GM18909 (cell line): ENCODE measurements at regions not wholly inside any gene's neighbourhood (a gene's known extent, or its start where the extent isn't known, plus 50 kb on each side); places are given as distances from the start of the nearest gene placed in this dataset.

Experiments used
- ATAC-seq: cut with Tn5 transposase; IDR thresholded peaks from one replicate; pipeline ENCODE4 v1.9.1; 2021; ENCODE audit warnings: mild to moderate bottlenecking; ENCODE audit not compliant: unreplicated experiment, poor library complexity

DNA sequence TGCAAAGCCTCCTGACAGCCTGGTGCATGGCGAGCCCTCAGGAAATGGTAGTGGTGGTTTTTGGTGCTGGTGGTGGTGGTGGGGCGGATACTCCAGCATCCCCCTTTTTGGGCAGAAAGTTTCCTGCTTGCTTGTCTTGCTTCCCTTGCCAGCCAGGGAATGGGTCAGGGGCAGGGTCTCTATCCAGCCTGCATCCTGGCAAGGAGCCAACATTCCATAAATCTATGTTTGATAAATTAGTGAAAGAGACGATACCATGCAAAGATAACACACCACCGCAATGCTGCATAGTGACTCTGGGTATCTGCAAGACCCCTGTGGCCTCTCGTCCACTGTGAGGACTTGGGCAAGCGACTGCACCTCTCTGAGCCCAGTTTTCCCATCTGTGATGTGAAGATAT, 246.2 kb downstream of the LRFN2 start:
- no peak for ATAC-seq

DNA sequence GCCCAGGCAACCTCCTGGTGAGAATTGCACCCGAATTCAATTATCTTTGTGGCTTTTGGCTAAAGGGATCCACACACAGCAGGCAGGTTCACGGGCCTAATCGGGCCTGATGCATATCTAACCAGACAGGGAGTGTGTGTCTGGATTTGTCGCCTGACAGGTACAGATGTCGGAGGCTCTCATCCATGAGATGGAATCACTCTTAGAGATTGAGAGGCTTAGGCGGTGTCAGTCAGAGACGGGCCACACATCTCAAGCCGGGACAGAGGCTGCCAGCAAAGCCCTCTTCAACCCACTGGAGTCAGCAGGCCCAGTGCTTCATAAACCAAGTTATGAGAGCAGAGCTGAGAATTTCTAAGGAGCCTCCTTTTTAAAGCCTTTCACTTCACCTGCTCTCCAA, 247.0 kb downstream of the LRFN2 start:
- ATAC-seq = no peak

DNA sequence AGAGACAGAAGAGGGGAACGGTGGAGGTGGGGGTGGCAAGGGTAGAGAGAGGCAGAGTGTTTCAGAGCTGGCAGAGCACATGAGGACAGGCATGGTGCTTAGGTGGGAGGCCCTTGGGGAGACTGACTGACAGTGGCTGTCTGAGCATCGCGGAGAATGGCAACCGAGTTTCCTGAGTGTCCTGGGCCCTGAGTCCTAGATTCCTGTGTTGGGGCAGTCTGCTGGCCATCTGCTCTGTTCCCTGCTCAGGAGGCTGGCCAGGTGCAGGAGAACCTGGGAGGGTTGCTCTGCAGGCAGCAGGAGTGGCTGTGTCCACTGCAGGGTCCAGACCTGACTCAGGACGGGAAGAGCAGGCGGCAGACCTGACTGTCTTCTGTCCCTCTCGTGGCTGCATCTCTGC, 248.9 kb downstream of the LRFN2 start:
- ATAC-seq = no peak

DNA sequence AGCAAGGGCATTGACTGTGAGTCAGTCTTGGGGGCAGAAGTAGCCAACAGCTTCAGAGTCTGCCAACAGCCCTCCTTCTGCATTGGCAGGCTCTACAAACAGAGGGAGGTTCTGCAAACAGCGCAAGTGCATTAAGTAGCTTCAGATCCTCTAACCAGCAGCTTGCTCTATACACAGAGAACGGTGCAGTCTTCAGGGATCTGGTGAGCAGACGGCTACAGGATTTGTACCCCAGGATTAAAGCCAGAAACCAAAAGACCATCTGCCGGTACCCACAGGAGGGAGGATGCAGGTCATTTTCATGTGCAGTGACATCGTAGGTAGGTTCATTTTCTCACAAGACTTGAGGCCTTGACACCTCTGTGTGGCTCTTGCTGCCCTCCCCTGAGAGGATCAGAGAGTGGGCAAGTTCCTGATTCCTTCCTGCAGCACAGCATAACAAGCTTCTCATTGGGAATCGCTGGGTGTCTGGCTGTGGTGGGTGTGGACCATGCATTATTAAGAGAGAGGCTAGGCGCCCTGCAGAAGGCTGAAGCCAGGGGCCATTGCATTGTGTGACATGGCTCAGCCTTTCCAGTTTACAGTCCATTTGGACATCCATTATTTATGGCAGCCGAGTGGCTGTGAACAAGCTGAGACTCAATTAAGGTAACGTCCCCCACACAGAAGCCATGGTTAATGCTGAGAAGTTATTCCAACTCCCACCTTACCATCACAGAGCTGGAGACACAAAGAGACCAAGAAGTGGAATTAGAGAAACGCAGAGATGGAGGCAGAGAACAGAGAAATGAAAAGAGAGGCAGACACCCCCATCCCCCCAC, 250.0 kb downstream of the LRFN2 start:
- ATAC-seq = no peak

DNA sequence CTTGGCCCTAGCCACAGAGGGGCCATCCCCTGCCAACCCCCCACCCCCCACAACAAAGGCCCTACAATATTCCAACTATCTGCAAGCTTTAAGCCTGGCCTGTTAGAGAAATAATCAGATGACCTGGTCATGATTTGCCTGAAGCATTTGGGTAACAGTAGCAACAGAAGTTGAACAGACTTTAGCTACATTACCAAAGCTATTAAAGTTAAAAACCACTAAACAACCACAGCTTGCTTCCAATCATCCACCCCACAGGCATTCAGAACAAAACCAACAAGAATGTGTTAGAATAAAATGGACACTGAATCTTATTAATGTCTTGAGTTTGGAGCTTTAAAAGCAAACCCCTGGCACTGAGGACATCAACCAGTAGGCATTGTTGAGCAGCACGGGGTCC, 250.9 kb downstream of the LRFN2 start:
- ATAC-seq = no peak

DNA sequence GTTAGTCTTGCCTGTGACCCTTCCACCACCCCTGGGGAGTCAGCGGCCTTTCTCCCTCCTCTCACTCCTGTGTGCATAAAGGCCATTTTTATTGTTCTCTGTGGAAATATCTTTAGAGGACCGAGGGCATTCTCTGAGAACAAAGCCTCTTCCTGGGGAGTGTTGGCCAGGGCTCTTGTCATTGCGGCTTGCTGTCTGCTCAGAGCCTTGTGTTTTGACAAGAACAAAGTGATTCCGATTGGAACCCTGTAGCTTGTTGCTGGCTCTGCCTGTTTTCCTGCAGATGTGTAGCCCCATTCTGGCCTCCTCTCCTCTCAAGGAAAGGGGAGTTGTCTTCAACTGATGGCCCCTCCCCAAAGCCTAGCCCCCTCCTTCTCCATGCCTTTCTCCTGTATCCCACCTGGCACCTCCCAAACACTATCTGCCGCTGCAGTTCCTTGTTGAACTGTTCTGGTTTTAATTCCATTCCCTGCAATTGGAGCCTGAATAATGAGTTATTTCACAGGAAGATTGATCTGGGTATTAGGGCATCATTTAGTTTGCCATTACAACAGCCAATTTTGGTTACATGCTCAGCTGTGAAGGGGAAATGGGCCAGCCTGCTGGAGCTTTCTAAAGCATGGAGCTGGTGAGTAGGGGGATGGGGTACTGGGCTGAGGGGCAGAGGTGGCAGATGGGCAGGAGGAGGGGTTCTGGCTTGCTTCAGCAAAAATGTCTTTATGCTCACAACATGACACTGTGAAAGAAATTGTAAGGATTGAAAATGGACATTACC, 252.5 kb downstream of the LRFN2 start:
- ATAC-seq = no peak

DNA sequence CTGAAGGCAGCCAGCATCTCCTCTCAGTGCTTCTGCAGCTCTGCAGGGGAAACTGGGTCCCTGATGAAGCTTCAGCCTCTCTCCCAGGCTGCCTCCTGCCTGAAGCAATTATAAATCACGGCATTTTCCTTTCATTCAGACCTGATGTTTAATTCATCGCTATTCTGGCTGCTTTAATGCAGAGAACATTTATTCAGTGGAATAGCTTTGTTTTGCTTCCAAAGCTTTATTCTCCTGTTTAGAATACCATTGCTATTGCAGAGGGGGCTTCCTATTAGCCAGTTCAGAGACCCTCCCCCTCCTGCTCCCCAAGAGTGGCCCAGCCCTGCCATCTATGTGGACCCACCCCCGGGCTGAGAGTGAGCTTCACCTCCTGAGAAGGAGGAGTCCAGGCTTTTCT, 255.6 kb downstream of the LRFN2 start:
- ATAC-seq = no peak

DNA sequence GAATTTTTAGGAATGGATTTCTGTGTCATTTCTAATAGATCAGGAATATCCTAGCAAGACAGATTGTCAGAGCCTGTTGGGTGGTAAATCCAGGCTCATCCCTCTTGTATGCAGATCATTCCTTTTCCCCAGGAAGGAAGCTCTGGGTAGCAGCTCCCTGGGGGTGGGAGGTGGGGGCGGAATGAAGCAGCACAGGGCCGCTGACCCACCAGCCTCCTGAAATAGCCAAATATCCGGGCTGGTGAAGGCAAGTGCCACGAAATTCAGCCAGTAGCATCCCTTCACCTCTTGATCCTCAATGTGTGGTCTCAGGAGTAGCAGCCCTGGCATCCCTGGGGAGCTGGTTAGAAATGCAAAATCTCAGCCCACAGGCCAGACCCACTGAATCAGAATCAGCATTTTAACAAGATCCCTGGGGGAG, 256.9 kb downstream of the LRFN2 start:
- no peak for ATAC-seq

DNA sequence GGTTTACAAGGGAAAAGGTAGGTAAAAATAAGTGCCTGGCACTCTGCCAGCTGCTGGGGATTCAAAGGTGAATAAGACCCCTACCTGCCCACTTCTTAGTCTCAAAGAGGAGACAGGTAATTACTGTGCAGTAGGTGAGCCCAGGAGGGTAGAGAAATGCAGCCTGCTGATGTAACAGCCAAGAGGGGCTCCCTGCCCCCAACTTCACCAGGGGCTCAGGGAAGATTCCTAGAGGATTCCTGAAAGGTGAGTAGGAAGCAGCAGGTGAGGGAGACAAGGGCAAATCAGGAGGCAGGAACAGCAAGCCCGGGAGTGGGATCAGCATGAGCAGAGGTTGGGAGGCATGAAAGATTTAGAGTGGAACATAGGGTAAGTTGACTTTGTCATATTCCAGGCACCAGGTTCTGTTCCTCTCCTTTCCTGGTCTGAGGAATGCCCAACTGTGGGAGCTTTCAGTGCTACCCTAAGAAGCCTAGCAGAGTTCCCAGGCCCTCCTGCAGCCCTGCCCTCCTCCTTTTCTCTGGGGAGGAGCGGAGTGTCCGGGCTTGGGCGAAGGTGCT, 258.1 kb downstream of the LRFN2 start:
- ATAC-seq = no peak

DNA sequence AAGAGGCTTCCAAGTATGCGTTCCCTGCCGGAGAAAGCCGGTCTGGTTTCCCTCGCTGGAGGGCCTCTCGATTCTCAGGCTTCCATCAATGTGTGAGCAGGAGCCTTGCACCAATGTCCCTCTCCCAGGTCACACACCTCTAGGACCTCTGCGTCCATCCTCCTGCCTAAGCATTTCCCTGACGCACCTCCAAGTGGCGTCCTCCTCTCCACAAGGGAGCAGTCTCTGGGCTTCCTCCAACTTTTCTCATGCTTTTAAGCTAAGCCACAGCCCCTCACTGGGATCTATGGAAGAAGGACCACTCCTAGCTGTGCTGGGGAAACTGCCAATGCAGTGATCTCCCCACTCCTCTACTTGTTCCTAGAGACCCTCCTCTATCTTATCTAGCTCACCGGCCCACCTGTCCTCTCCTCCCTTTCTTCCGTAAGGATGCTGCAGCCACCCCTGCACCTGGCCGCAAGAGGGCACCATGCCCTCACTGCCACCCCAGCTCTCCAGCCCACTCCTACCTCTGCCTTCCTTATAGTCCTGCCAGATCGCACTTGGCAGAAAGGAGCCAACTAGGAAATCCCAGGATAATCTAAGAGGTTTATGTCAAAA, 258.7 kb downstream of the LRFN2 start:
- no peak for ATAC-seq

DNA sequence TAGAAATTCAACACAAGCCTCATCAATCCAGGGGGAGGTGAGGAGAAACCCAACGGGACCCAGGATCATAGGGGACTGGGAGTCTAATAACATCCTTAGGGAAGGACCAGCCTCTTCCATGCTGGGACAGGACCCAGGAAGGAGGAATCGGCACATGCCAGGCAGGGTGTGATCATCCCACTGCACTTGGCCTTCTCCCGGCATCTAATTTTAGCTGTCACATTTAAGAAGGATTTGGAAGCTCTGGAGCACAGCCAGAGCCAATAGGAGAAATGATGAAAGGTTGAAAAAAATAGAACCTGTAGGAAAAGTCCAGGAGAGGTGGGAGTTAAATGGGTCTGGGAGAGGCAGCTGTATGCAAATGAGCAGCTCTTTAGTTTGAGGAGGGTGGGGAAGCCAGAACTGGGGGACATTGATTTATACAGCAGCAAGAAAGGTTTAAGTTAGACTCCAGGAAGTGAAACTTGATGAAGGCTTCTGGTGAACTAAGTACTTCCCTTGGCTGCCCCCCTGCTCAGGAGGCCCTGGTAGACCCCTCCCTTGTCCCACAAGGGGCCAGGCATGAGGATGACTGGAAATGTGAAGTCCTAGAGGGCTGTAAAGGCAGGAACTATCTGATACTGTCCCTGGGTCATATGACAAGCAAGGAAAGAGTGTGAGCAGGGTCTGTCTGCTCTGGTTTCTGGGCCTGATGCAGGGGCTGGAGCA, 260.3 kb downstream of the LRFN2 start:
- no peak for ATAC-seq

DNA sequence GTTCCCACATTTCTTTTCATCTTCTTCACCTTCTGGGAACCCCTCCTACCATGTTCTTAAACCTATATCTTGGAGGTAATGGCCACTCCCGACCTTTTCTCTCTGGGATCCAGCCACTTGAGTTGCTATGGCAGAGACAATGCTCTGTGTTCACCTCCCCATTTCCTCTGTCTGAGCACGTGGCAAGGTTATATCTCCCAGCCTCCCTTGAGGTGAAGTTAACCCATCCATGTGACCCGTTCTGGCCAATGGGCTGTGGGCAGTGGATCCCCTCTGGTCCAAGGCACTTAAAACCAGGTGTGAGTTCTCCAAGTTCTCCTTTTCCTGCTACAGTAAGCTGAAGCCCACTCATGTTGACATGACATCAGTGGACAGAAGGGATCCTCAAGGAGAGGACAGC, 261.4 kb downstream of the LRFN2 start:
- ATAC-seq = no peak

DNA sequence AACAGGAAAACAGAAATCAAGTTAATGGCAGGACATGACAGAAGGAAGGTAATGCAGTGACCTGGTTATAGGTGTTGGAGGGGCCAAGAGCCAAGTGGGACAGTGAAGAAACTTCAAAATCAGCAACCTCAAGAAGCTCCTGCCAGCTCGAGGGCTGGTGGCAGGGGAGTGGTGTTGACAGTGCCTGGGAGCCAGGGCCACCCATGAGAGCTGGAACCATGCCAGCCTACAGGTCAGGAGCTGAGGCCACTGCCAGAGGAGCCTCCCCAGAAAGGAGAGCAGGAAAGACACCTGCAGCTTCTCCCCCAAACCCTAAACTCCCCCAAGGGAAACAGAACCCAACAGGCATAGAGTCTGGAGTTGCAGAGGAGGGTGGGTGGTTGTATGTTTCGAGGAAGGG, 262.1 kb downstream of the LRFN2 start:
- ATAC-seq = no peak

DNA sequence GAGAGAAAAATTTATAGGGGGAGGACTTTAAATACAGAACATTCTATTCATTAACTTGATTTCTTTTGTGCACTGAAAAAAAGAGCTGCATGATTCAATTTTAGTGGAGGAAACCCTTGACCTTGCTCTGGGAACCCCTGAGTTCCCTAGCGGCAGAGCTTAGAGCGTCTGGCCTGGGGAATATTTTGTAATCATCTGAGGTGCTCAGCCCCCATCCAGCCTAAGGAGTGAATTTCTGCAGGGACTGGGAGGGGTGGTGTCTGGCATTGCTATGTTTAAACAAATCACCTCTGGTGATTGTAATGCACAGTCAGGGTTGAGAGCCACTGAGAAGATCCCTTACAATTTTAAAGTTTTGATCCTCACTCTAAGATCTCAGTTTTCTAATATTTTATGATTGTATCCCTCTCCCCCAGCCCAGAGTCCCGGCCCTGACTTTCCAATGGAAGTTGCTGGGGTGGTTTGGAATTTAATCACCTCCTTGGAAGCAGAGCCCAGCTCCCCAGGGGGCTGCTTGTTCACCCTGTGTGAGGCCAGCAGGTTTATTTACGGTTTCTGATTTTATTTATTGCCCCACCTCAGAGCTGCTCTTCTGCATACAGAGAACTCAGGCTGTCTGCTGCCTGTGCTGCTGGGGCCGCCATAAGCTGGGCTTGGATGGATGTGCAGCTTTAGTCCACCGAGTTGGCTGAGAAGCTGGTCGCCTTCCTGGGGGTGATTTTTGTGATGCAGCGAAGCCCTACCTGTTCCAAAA, 263.1 kb downstream of the LRFN2 start:
- ATAC-seq = no peak

DNA sequence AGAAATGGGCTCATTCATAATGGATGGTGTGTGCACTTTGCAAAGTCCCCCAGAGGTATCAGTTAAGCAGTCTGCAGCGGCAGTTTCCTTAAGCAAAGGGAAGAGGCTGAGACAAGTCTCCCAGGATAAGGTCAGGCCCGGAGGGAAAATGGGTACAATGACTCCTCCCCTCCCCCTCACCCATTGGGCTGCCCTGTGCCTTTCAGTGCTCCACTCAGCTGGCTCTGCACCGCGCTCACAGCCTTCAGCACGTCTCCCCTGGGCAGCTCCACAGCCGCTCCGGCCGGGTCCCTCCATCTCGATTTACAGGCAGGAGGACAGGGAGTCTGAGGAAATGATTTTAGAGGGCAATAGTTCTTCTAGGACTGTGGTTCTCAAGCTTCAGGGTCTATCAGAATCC, 264.8 kb downstream of the LRFN2 start:
- ATAC-seq = no peak

DNA sequence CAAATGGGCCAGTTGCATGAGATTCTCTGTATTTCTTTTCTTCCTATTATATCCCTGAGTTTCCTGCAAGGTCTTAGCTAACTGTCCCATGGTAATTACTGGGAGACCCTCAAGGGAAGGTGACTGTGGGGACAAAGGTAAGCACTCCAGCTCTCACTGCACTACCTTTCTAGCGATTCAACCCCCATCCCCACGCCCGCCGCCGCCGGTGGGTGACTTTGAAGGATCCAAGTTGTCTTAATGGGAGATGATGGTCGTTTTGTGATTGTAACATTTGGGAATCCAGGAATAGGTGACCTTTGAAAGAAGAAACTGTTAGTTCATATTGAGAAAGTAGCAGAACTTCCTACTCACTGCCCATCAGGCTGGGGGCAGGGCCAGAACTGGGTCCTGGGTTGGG, 265.5 kb downstream of the LRFN2 start:
- no peak for ATAC-seq

DNA sequence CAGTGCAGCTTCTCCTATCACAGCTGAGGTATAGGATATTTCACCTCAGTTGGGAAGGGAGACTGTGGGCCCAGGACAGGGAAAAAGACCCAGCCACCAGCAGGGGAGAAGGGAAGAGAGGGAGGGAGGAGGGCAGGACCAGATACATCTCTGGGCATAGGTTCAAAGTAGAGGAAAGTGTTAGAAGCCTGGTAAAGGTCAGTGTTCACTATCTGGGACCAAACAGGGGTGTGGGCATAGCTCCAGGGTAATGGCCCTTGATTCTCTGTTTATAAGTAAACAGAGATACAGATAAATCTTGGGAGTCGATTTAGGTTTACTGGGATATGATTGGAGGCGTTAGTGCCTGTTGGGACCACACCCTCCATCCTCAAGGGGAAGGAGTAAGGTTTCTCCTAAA, 266.2 kb downstream of the LRFN2 start:
- ATAC-seq = no peak

DNA sequence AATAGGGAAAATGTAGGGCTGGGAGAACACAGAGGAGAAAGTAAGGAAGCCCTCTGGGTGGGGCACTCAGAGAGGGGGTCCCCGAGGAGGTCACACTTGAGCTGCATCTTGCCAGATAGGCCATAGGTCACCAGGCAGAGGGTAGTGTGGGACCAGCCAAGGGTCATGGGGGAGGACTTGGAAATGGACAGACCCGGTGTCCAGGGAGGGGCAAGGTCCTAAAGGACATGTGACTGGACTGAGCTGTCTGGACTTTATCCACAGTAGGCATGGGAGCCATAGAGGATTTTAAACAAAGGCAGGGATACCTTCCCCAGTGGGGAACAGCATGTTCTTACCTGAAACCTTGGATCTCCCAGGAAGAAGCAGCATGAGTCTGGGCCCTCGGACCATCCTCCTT, 266.7 kb downstream of the LRFN2 start:
- no peak for ATAC-seq

DNA sequence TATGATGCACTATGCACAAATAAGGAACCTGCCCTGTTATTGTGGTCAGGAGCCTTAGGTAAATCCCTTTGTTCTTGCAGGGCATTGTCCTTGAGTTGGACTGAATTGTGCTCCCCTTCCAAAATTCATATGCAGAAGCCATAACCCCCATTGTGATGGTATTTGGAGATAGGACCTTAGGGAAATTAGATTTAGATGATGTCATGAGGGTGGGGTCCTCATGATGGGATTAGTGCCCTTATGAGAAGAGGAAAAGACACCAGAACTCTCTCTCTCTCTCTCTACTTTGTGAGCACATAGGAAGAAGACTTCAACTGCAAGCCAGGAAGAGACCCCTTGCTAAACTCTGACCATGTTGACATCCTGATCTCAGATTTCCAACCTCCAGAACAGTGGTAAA, 268.0 kb downstream of the LRFN2 start:
- no peak for ATAC-seq

DNA sequence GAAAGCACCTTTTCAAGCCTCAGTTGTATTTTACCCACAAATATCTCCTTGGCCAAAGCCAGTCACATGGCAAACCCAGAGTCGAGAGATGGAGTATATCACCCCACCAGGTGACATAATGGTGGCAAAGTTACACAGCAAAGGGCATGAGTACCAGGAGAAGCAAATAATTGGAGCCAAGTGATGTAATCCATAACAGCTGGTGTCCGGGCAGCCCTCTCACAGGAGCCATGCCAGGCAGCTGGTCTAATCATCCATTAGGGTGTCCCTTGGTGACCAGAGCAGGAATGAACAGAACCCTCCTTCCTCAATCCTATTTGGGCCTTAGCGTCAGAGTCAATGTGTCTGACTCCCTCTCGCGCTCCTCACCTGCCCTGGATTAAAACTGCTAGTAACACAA, 272.1 kb downstream of the LRFN2 start:
- no peak for ATAC-seq
